CD4-positive, alpha-beta T cell (primary cell): ENCODE measurements at regions not wholly inside any gene's neighbourhood (a gene's known extent, or its start where the extent isn't known, plus 50 kb on each side); places are given as distances from the start of the nearest gene placed in this dataset.

Experiments used
- ATAC-seq: fragments of 200-7000 bp; cut with Tn5 transposase; one replicate; pipeline ENCODE4 v1.10.0; 2022; ENCODE audit warnings: mild to moderate bottlenecking; ENCODE audit not compliant: poor library complexity
- CTCF ChIA-PET: fragments of 350-600 bp; sonication (Branson Sonifier 250); formaldehyde crosslinking; loops from one replicate; lab custom pipeline; 2021; ENCODE audit warnings: antibody characterized with exemption, inconsistent platforms; lab: Charles Lee
- POLR2A ChIA-PET: fragments of 350-600 bp; sonication (Branson Sonifier 250); formaldehyde crosslinking; loops from one replicate; lab custom pipeline; 2021; ENCODE audit warnings: antibody characterized with exemption, inconsistent platforms; lab: Charles Lee
- DNase-seq, 14 experiments: peaks; one replicate each; pipeline ENCODE4 v3.0.0-alpha.2; 2013 to 2020; ENCODE audit warnings: mixed read lengths in 2 of 14
- H3K27ac ChIP-seq, 2 donors: one replicate each; pipeline versions ENCODE4 v1.5.1 to v1.7.0; 2013; ENCODE audit warnings: low read length in 2 of 2, low read depth in 1 of 2, mild to moderate bottlenecking in 1 of 2
- H3K27me3 ChIP-seq, 2 experiments: 1 replicate in 1 of 2; 2 replicates in 1 of 2; pipeline versions ENCODE4 v1.6.1 to v1.7.0; 2013; ENCODE audit warnings: low read length in 2 of 2, control low read depth in 1 of 2, mild to moderate bottlenecking in 1 of 2, moderate library complexity in 1 of 2; ENCODE audit not compliant: insufficient read depth in 2 of 2, control insufficient read depth in 1 of 2
- H3K36me3 ChIP-seq: one replicate; pipeline ENCODE4 v1.6.1; 2013; ENCODE audit warnings: low read length, control low read depth; ENCODE audit not compliant: insufficient read depth
- H3K4me1 ChIP-seq: one replicate; pipeline ENCODE4 v1.6.1; 2013; ENCODE audit warnings: low read length, control low read depth; ENCODE audit not compliant: insufficient read depth
- H3K4me3 ChIP-seq: one replicate; pipeline ENCODE4 v1.5.1; 2013; ENCODE audit warnings: mild to moderate bottlenecking, low read length, moderate library complexity
- H3K9me3 ChIP-seq, 2 experiments: 1 replicate in 1 of 2; 2 replicates in 1 of 2; pipeline versions ENCODE4 v1.6.1 to v1.7.0; 2013; ENCODE audit warnings: low read length in 2 of 2, mild to moderate bottlenecking in 2 of 2, control low read depth in 1 of 2, moderate library complexity in 1 of 2; ENCODE audit not compliant: control insufficient read depth in 1 of 2, insufficient read depth in 1 of 2
- H3K27ac Mint-ChIP-seq: one replicate; pipeline ENCODE4 v1.8.0; 2020; ENCODE audit warnings: mixed read lengths
- H3K27me3 Mint-ChIP-seq: one replicate; pipeline ENCODE4 v1.8.0; 2021; ENCODE audit warnings: mixed read lengths
- H3K36me3 Mint-ChIP-seq: one replicate; pipeline ENCODE4 v1.8.0; 2021; ENCODE audit warnings: low read depth, mixed read lengths
- H3K4me1 Mint-ChIP-seq: one replicate; pipeline ENCODE4 v1.8.0; 2021; ENCODE audit warnings: low read depth, mixed read lengths
- H3K4me3 Mint-ChIP-seq: one replicate; pipeline ENCODE4 v1.8.0; 2020; ENCODE audit warnings: mild to moderate bottlenecking, mixed read lengths
- H3K9me3 Mint-ChIP-seq: one replicate; pipeline ENCODE4 v1.8.0; 2020; ENCODE audit warnings: mixed read lengths
- CTCF ChIP-seq: fragments of 200-600 bp; IDR thresholded peaks from one replicate; pipeline ENCODE4 v1.8.0; 2022; ENCODE audit warnings: antibody characterized with exemption, mild to moderate bottlenecking
- intact Hi-C, 2 experiments: fragments of 100-400 bp; cut with DNase I in 1 of 2; cut with micrococcal nuclease in 1 of 2; formaldehyde crosslinking; loops; one replicate each; pipeline versions ENCODE4 v1.15.1 to v1.9.0; 2023 to 2025; cut with DNase I, micrococcal nuclease

DNA sequence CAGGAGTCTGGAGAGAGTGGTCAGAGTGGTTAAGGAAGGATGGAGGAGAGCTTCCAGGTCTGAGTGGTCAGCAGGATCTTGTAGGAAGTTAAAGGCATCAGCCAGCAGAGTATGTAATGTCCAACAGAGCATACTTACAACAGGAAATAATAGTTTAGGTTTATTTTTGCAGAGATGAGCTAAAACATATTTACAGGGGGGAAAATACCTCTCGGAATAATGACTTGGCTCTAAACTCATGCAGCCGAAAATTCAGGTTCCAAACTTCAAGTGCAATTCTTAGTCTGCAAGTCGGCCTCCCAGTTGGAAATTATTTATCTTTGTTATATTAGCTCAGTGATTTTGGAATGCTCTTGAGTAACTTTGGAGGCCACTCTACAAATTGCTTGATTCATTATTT, 385.0 kb upstream of the C2CD4B start:
- TF ChIP-seq CTCF = no peak
- no peak overlapping the region for H3K4me3 ChIP-seq
- no peak overlapping the region for H3K27ac ChIP-seq
- Mint-ChIP-seq H3K4me3 (no peak overlapping the region), H3K9me3 (no peaks in the 10 kb centered on the region), H3K27ac (no peak overlapping the region), H3K27me3 (peaks cover 6% of the 10 kb centered on the region), H3K4me1 (no peaks in the 10 kb centered on the region), H3K36me3 (no peaks in the 10 kb centered on the region)
- intact Hi-C loops = no loop called here
- ATAC-seq = no peak
- CTCF ChIA-PET = no interaction called here
- H3K36me3 ChIP-seq = no peaks in the 10 kb centered on the region
- POLR2A ChIA-PET = no interaction called here
- no peaks in the 10 kb centered on the region for H3K27me3 ChIP-seq
- no peak for DNase-seq
- peaks cover 0 to 3% of the 10 kb centered on the region in 2 experiments for H3K9me3 ChIP-seq
- H3K4me1 ChIP-seq = no peaks in the 10 kb centered on the region

- Mint-ChIP-seq H3K4me3 (no peak overlapping the region), H3K27me3 (peaks cover 6% of the 10 kb centered on the region), H3K4me1 (no peaks in the 10 kb centered on the region), H3K9me3 (no peaks in the 10 kb centered on the region), H3K36me3 (no peaks in the 10 kb centered on the region), H3K27ac (no peak overlapping the region)
- intact Hi-C loops = no loop called here
- H3K27me3 ChIP-seq = no peaks in the 10 kb centered on the region
- H3K9me3 ChIP-seq = peaks cover 0 to 3% of the 10 kb centered on the region in 2 experiments
- no peaks in the 10 kb centered on the region for H3K4me1 ChIP-seq
- no peaks in the 10 kb centered on the region for H3K36me3 ChIP-seq
- ChIA-PET CTCF (no interaction called here), POLR2A (no interaction called here)
- H3K4me3 ChIP-seq = no peak overlapping the region
- no peak for ATAC-seq
- no peak for TF ChIP-seq CTCF
- H3K27ac ChIP-seq = no peak overlapping the region
- no peak for DNase-seq
Measured at GRCh38 chr15:62552444-62552843, 387.4 kb upstream of the C2CD4B start.

GRCh38 chr15:62553911-62554563, 389.0 kb upstream of the C2CD4B start:
- Histone ChIP-seq H3K27me3 (no peaks in the 10 kb centered on the region), H3K9me3 (peaks cover 0 to 3% of the 10 kb centered on the region in 2 experiments), H3K4me1 (no peaks in the 10 kb centered on the region), H3K36me3 (no peaks in the 10 kb centered on the region), H3K4me3 (no peak overlapping the region), H3K27ac (no peak overlapping the region)
- H3K27ac Mint-ChIP-seq = no peak overlapping the region
- no peaks in the 10 kb centered on the region for H3K36me3 Mint-ChIP-seq
- no peak for ATAC-seq
- intact Hi-C loops = no loop called here
- ChIA-PET CTCF (no interaction called here), POLR2A (no interaction called here)
- H3K4me3 Mint-ChIP-seq = no peak overlapping the region
- H3K9me3 Mint-ChIP-seq = no peaks in the 10 kb centered on the region
- no peaks in the 10 kb centered on the region for H3K4me1 Mint-ChIP-seq
- no peak for DNase-seq
- no peak for TF ChIP-seq CTCF
- peaks cover 18% of the 10 kb centered on the region for H3K27me3 Mint-ChIP-seq
